ENCODE measurements at regions not wholly inside any gene's neighbourhood (a gene's known extent, or its start where the extent isn't known, plus 50 kb on each side); places are given as distances from the start of the nearest gene placed in this dataset.
"Not testable (repeated sequence)": the region's sequence is repeated elsewhere in the genome, so short reads cannot be mapped to it uniquely, and the experiment has no call there.

- Histone ChIP-seq H3K9me3 (peaks cover 0 to 21% (median 4%) of the 10 kb centered on the region in 11 donors), H3K36me3 (no peaks in the 10 kb centered on the region), H3K4me1 (peaks cover 0 to 9% (median 3%) of the 10 kb centered on the region in 9 donors), H3K27me3 (no peaks in the 10 kb centered on the region), H3K4me3 (no peak overlapping the region), H3K27ac (no peak overlapping the region)
- DNase-seq: no peak
- TF ChIP-seq CTCF (IDR thresholded peaks at IDR 0.05): no peak
- ATAC-seq: no peak
- 76 to 100% methylated on average over 1 of the region's 1 CpG for WGBS, 2 donors
- intact Hi-C loops (cut with DNase I): no loop called here
Measured at GRCh38 chr2:226466124-226466523, 333.5 kb downstream of the IRS1 start.

- no peak for TF ChIP-seq CTCF (IDR thresholded peaks at IDR 0.05)
- Histone ChIP-seq H3K9me3 (peaks cover 0 to 21% (median 4%) of the 10 kb centered on the region in 11 donors), H3K27me3 (no peaks in the 10 kb centered on the region), H3K27ac (no peak overlapping the region), H3K36me3 (no peaks in the 10 kb centered on the region), H3K4me3 (no peak overlapping the region), H3K4me1 (peaks cover 0 to 9% (median 3%) of the 10 kb centered on the region in 9 donors)
- DNase-seq (no peak), ATAC-seq (no peak)
- WGBS, 2 donors: 73 to 82% methylated on average over 4 of the region's 4 CpGs
- intact Hi-C loops (cut with DNase I): no loop called here
Measured at GRCh38 chr2:226464380-226464779, 335.2 kb downstream of the IRS1 start.

GRCh38 chr2:226463154-226463553 is 336.5 kb downstream of the IRS1 start:
- Histone ChIP-seq H3K4me3 (no peak overlapping the region), H3K27ac (no peak overlapping the region), H3K9me3 (peaks cover 0 to 21% (median 4%) of the 10 kb centered on the region in 11 donors), H3K4me1 (peaks cover 0 to 9% (median 3%) of the 10 kb centered on the region in 9 donors), H3K36me3 (no peaks in the 10 kb centered on the region), H3K27me3 (no peaks in the 10 kb centered on the region)
- TF ChIP-seq CTCF (IDR thresholded peaks at IDR 0.05): no peak
- WGBS, 2 donors: 91% methylated on average over 2 of the region's 2 CpGs
- intact Hi-C loops (cut with DNase I): no loop called here
- ATAC-seq: no peak
- DNase-seq: no peak

GRCh38 chr2:226461981-226462380 is 337.6 kb downstream of the IRS1 start:
- Histone ChIP-seq H3K27me3 (no peaks in the 10 kb centered on the region), H3K4me3 (no peak overlapping the region), H3K36me3 (no peaks in the 10 kb centered on the region), H3K9me3 (peaks cover 0 to 21% (median 4%) of the 10 kb centered on the region in 11 donors), H3K27ac (no peak overlapping the region), H3K4me1 (peaks cover 0 to 9% (median 3%) of the 10 kb centered on the region in 9 donors)
- WGBS, 2 donors: 78 to 87% methylated on average over 4 of the region's 4 CpGs
- ATAC-seq (no peak), DNase-seq (no peak)
- intact Hi-C loops (cut with DNase I): no loop called here
- no peak for TF ChIP-seq CTCF (IDR thresholded peaks at IDR 0.05)

- H3K27me3 ChIP-seq; H3K4me1 ChIP-seq; H3K27ac ChIP-seq; H3K36me3 ChIP-seq; ATAC-seq; intact Hi-C loops (cut with DNase I); DNase-seq; H3K4me3 ChIP-seq: not testable (repeated sequence)
- H3K9me3 ChIP-seq: peaks cover 0 to 44% (median 4%) of the 10 kb centered on the region in 11 donors
- 96 to 98% methylated on average over 1 of the region's 1 CpG for WGBS, 2 donors
Measured at GRCh38 chr2:226456144-226456543, 343.5 kb downstream of the IRS1 start.
